Parathyroid adenoma (tissue), 2 donors: ENCODE measurements at regions not wholly inside any gene's neighbourhood (a gene's known extent, or its start where the extent isn't known, plus 50 kb on each side); places are given as distances from the start of the nearest gene placed in this dataset.

Experiments used
- H2AFZ ChIP-seq: fragments of 300-600 bp; sonication (generic); one replicate; pipeline ENCODE4 v1.7.0; 2017; ENCODE audit warnings: antibody characterized with exemption, mild to moderate bottlenecking
- H3K27ac ChIP-seq: fragments of 300-600 bp; sonication (generic); one replicate; pipeline ENCODE4 v1.7.0; 2017
- H3K27me3 ChIP-seq: fragments of 300-600 bp; sonication (generic); one replicate; pipeline ENCODE4 v1.7.0; 2017; ENCODE audit warnings: low read length; ENCODE audit not compliant: control insufficient read depth, insufficient read depth
- H3K36me3 ChIP-seq: fragments of 300-600 bp; sonication (generic); one replicate; pipeline ENCODE4 v1.7.0; 2017; ENCODE audit warnings: low read length; ENCODE audit not compliant: control insufficient read depth, insufficient read depth
- H3K4me1 ChIP-seq: fragments of 300-600 bp; sonication (generic); one replicate; pipeline ENCODE4 v1.7.0; 2017; ENCODE audit warnings: control low read depth
- H3K4me2 ChIP-seq: fragments of 300-600 bp; sonication (generic); one replicate; pipeline ENCODE4 v1.7.0; 2017; ENCODE audit warnings: low read length
- H3K4me3 ChIP-seq: fragments of 300-600 bp; sonication (generic); one replicate; pipeline ENCODE4 v1.7.0; 2017; ENCODE audit warnings: low read depth, low read length
- H3K79me2 ChIP-seq: fragments of 300-600 bp; sonication (generic); one replicate; pipeline ENCODE4 v1.7.0; 2017; ENCODE audit warnings: control low read depth
- H3K9ac ChIP-seq: fragments of 300-600 bp; sonication (generic); one replicate; pipeline ENCODE4 v1.7.0; 2017; ENCODE audit warnings: mild to moderate bottlenecking
- H3K9me3 ChIP-seq: fragments of 300-600 bp; sonication (generic); one replicate; pipeline ENCODE4 v1.7.0; 2017; ENCODE audit warnings: low read length; ENCODE audit not compliant: control insufficient read depth
- CTCF ChIP-seq: fragments of 300-600 bp; sonication (generic); IDR thresholded peaks from one replicate; pipeline ENCODE4 v1.7.0; 2017; ENCODE audit warnings: antibody characterized with exemption, mild to moderate bottlenecking
- donor health status: primary hyperparathyroidism.

GRCh38 chr2:239475161-239476028 lies 74.6 kb upstream of the HDAC4 start:
- H3K4me2 ChIP-seq, result no peak overlapping the region
- no peak overlapping the region for H3K27ac ChIP-seq
- no peaks in the 10 kb centered on the region for H3K79me2 ChIP-seq
- H3K36me3 ChIP-seq, result no peaks in the 10 kb centered on the region
- no peak overlapping the region for H2AFZ ChIP-seq
- H3K9ac ChIP-seq, result no peak overlapping the region
- no peak overlapping the region for H3K4me3 ChIP-seq
- TF ChIP-seq CTCF, result no peak
- H3K9me3 ChIP-seq, result no peaks in the 10 kb centered on the region
- H3K4me1 ChIP-seq, result no peaks in the 10 kb centered on the region
- H3K27me3 ChIP-seq, result no peaks in the 10 kb centered on the region

- Histone ChIP-seq H3K4me2 (no peak overlapping the region), H3K4me3 (no peak overlapping the region), H3K4me1 (no peaks in the 10 kb centered on the region), H3K9ac (no peak overlapping the region), H3K36me3 (no peaks in the 10 kb centered on the region), H3K79me2 (no peaks in the 10 kb centered on the region), H3K9me3 (no peaks in the 10 kb centered on the region), H3K27ac (no peak overlapping the region), H2AFZ (no peak overlapping the region), H3K27me3 (no peaks in the 10 kb centered on the region)
- TF ChIP-seq CTCF, result no peak
These were observed 72.5 kb upstream of the HDAC4 start for GRCh38 chr2:239473211-239473805.

GRCh38 chr2:239472235-239472775 lies 71.5 kb upstream of the HDAC4 start:
- Histone ChIP-seq H3K4me3 (no peak overlapping the region), H3K36me3 (no peaks in the 10 kb centered on the region), H3K4me2 (no peak overlapping the region), H3K27ac (no peak overlapping the region), H2AFZ (no peak overlapping the region), H3K9ac (no peak overlapping the region), H3K9me3 (no peaks in the 10 kb centered on the region), H3K4me1 (no peaks in the 10 kb centered on the region), H3K79me2 (no peaks in the 10 kb centered on the region), H3K27me3 (no peaks in the 10 kb centered on the region)
- TF ChIP-seq CTCF, result no peak

- H3K4me3 ChIP-seq, result no peak overlapping the region
- H3K4me1 ChIP-seq, result no peaks in the 10 kb centered on the region
- H3K9me3 ChIP-seq, result no peaks in the 10 kb centered on the region
- no peak overlapping the region for H2AFZ ChIP-seq
- H3K9ac ChIP-seq, result no peak overlapping the region
- no peak overlapping the region for H3K4me2 ChIP-seq
- H3K27me3 ChIP-seq, result no peaks in the 10 kb centered on the region
- H3K27ac ChIP-seq, result no peak overlapping the region
- no peak for TF ChIP-seq CTCF
- no peaks in the 10 kb centered on the region for H3K36me3 ChIP-seq
- H3K79me2 ChIP-seq, result no peaks in the 10 kb centered on the region
These were observed 70.4 kb upstream of the HDAC4 start for GRCh38 chr2:239471011-239471792.
